GM23338 (cell line): ENCODE measurements at regions not wholly inside any gene's neighbourhood (a gene's known extent, or its start where the extent isn't known, plus 50 kb on each side); places are given as distances from the start of the nearest gene placed in this dataset.

Source experiments
- ATAC-seq: fragments of 200-7000 bp; cut with Tn5 transposase; 3 replicates; pipeline ENCODE4 v1.9.1; 2020
- DNase-seq: peaks from one replicate; pipeline ENCODE4 v3.0.0-alpha.2; 2015; ENCODE audit warnings: low spot score
- H2AFZ ChIP-seq: fragments of 200-600 bp; sonication (generic); 2 replicates; pipeline ENCODE4 v1.8.0; 2016; ENCODE audit warnings: antibody characterized with exemption, mild to moderate bottlenecking, moderate library complexity
- H3F3A ChIP-seq: fragments of 200-600 bp; sonication (generic); replicated peaks from 2 replicates; pipeline ENCODE4 v1.8.0; 2017; ENCODE audit warnings: antibody characterized with exemption, mixed run types, low read depth
- H3K27ac ChIP-seq: fragments of 200-600 bp; sonication (generic); 2 replicates; pipeline ENCODE4 v1.6.1; 2016; ENCODE audit warnings: low read depth
- H3K27me3 ChIP-seq: fragments of 200-600 bp; sonication (generic); 2 replicates; pipeline ENCODE4 v1.8.0; 2016; ENCODE audit warnings: mild to moderate bottlenecking, mixed run types, moderate library complexity; ENCODE audit not compliant: insufficient read depth
- H3K36me3 ChIP-seq: fragments of 200-600 bp; sonication (generic); 2 replicates; pipeline ENCODE4 v1.8.0; 2016; ENCODE audit warnings: mild to moderate bottlenecking; ENCODE audit not compliant: insufficient read depth
- H3K4me1 ChIP-seq: fragments of 200-600 bp; sonication (generic); 2 replicates; pipeline ENCODE4 v1.8.0; 2016; ENCODE audit warnings: mild to moderate bottlenecking, moderate library complexity; ENCODE audit not compliant: insufficient read depth
- H3K4me2 ChIP-seq: fragments of 200-600 bp; sonication (generic); 2 replicates; pipeline ENCODE4 v1.7.1; 2017; ENCODE audit warnings: mixed run types
- H3K4me3 ChIP-seq: fragments of 200-600 bp; sonication (generic); 2 replicates; pipeline ENCODE4 v1.6.1; 2016; ENCODE audit warnings: mixed run types
- H3K79me2 ChIP-seq: fragments of 200-600 bp; sonication (generic); replicated peaks from 2 replicates; pipeline ENCODE4 v1.8.0; 2017; ENCODE audit warnings: mild to moderate bottlenecking; ENCODE audit not compliant: insufficient read depth
- H3K9me2 ChIP-seq: fragments of 200-600 bp; sonication (generic); 2 replicates; pipeline ENCODE4 v1.8.0; 2017; ENCODE audit not compliant: insufficient read depth
- H4K20me1 ChIP-seq: fragments of 200-600 bp; sonication (generic); replicated peaks from 2 replicates; pipeline ENCODE4 v1.8.0; 2017; ENCODE audit warnings: mild to moderate bottlenecking; ENCODE audit not compliant: insufficient read depth
- H3K27ac Mint-ChIP-seq: 2 replicates; pipeline ENCODE4 v1.8.0; 2020; ENCODE audit warnings: inconsistent platforms, mild to moderate bottlenecking, moderate library complexity, mixed read lengths
- H3K27me3 Mint-ChIP-seq: 3 replicates; pipeline ENCODE4 v1.8.0; 2022; ENCODE audit warnings: low read depth, mild to moderate bottlenecking, moderate library complexity, mixed read lengths, inconsistent platforms; ENCODE audit not compliant: insufficient read depth, poor library complexity
- H3K36me3 Mint-ChIP-seq: 3 replicates; pipeline ENCODE4 v1.8.0; 2021; ENCODE audit warnings: low read depth, mild to moderate bottlenecking, inconsistent platforms, moderate library complexity, mixed read lengths
- H3K4me1 Mint-ChIP-seq: 3 replicates; pipeline ENCODE4 v1.8.0; 2020; ENCODE audit warnings: mild to moderate bottlenecking, inconsistent platforms, mixed read lengths
- H3K4me3 Mint-ChIP-seq: 3 replicates; pipeline ENCODE4 v1.8.0; 2021; ENCODE audit warnings: moderate library complexity, mild to moderate bottlenecking, inconsistent platforms, mixed read lengths
- H3K9me3 Mint-ChIP-seq: 3 replicates; pipeline ENCODE4 v1.8.0; 2020; ENCODE audit warnings: moderate library complexity, mild to moderate bottlenecking, inconsistent platforms, mixed read lengths
- CREB1 ChIP-seq: fragments of 250-450 bp; sonication (Bioruptor Pico); IDR thresholded peaks from 2 replicates; pipeline ENCODE4 v1.5.0; 2020; ENCODE audit warnings: low read depth, mild to moderate bottlenecking, moderate library complexity
- CTCF ChIP-seq, 2 experiments: fragments of 200-600 bp in 1 of 2; sonication (generic) in 1 of 2; conservative IDR thresholded peaks; 2 replicates each; pipeline versions ENCODE4 v1.5.1 to v1.6.1; 2016 to 2017; ENCODE audit warnings: antibody characterized with exemption in 2 of 2, low read depth in 2 of 2, mild to moderate bottlenecking in 2 of 2, moderate library complexity in 1 of 2
- ETS1 ChIP-seq: IDR thresholded peaks from 2 replicates; pipeline ENCODE4 v1.6.1; 2016; ENCODE audit warnings: antibody characterized with exemption
- EZH2 ChIP-seq: fragments of 200-600 bp; sonication (generic); IDR thresholded peaks from one replicate; pipeline ENCODE4 v1.8.0; 2017; ENCODE audit warnings: antibody characterized with exemption, mild to moderate bottlenecking, low read depth; ENCODE audit not compliant: unreplicated experiment
- EZH2phosphoT487 ChIP-seq: fragments of 200-600 bp; sonication (generic); IDR thresholded peaks from one replicate; pipeline ENCODE4 v1.8.1; 2018; ENCODE audit warnings: antibody characterized with exemption; ENCODE audit not compliant: unreplicated experiment
- JUNB ChIP-seq: IDR thresholded peaks from one replicate; pipeline ENCODE4 v1.6.1; 2016; ENCODE audit warnings: antibody characterized with exemption; ENCODE audit not compliant: unreplicated experiment
- NANOG ChIP-seq: IDR thresholded peaks from 2 replicates; pipeline ENCODE4 v1.6.1; 2016; ENCODE audit warnings: antibody characterized with exemption, borderline replicate concordance
- POLR2AphosphoS5 ChIP-seq: IDR thresholded peaks from 2 replicates; pipeline ENCODE4 v1.6.1; 2016; ENCODE audit warnings: antibody characterized with exemption, low read depth
- REST ChIP-seq: IDR thresholded peaks from one replicate; pipeline ENCODE4 v1.6.1; 2018; ENCODE audit warnings: antibody characterized with exemption; ENCODE audit not compliant: unreplicated experiment
- STAT1 ChIP-seq: IDR thresholded peaks from one replicate; pipeline ENCODE4 v1.6.1; 2016; ENCODE audit warnings: antibody characterized with exemption; ENCODE audit not compliant: unreplicated experiment
- ZNF114 ChIP-seq: fragments of 250-450 bp; sonication (Bioruptor Pico); IDR thresholded peaks from 2 replicates; pipeline ENCODE4 v1.5.0; 2020; ENCODE audit warnings: mild to moderate bottlenecking, moderate library complexity
- ZNF331 ChIP-seq: fragments of 250-450 bp; sonication (Bioruptor Pico); IDR thresholded peaks from 2 replicates; pipeline ENCODE4 v1.5.0; 2020; ENCODE audit warnings: low read depth, mild to moderate bottlenecking, moderate library complexity
- ZNF462 ChIP-seq: fragments of 250-450 bp; sonication (Bioruptor Pico); IDR thresholded peaks from 2 replicates; pipeline ENCODE4 v1.5.0; 2020; ENCODE audit warnings: mild to moderate bottlenecking, moderate library complexity

- no peak overlapping the region for H3K4me3 Mint-ChIP-seq
- H3K79me2 ChIP-seq: no peaks in the 10 kb centered on the region
- H2AFZ ChIP-seq: no peak overlapping the region
- H3K4me1 ChIP-seq: no peaks in the 10 kb centered on the region
- H3K27ac Mint-ChIP-seq: no peak overlapping the region
- no peaks in the 10 kb centered on the region for H4K20me1 ChIP-seq
- ATAC-seq (no peak), DNase-seq (no peak)
- peaks cover 13% of the 10 kb centered on the region for H3K9me2 ChIP-seq
- no peak for TF ChIP-seq POLR2AphosphoS5
- TF ChIP-seq ZNF114: no peak
- TF ChIP-seq STAT1: no peak
- no peak for TF ChIP-seq EZH2phosphoT487
- no peak for TF ChIP-seq NANOG
- no peak for TF ChIP-seq ZNF331
- TF ChIP-seq REST: no peak
- no peak for TF ChIP-seq ETS1
- no peak for TF ChIP-seq JUNB
- TF ChIP-seq EZH2: no peak
- TF ChIP-seq CTCF (conservative IDR thresholded peaks at IDR 0.05; ENCODE audit: low read depth in 2 of 2): no peak
- no peak for TF ChIP-seq ZNF462 (CRISPR knock-in tag)
- TF ChIP-seq CREB1 (CRISPR knock-in tag): no peak
- no peaks in the 10 kb centered on the region for H3F3A ChIP-seq
- peaks cover 4% of the 10 kb centered on the region for H3K4me1 Mint-ChIP-seq
- H3K27me3 Mint-ChIP-seq: peaks cover 2% of the 10 kb centered on the region
- H3K27ac ChIP-seq: no peak overlapping the region
- no peak overlapping the region for H3K4me3 ChIP-seq
- peaks cover 4% of the 10 kb centered on the region; the same call in 1 of the 3 replicates for H3K9me3 Mint-ChIP-seq
- no peaks in the 10 kb centered on the region for H3K27me3 ChIP-seq
- no peaks in the 10 kb centered on the region for H3K36me3 ChIP-seq
- H3K36me3 Mint-ChIP-seq: no peaks in the 10 kb centered on the region; the same call in 2 of the 3 replicates
- no peak overlapping the region for H3K4me2 ChIP-seq
Observed at GRCh38 chr15:36330598-36330997, 248.8 kb upstream of the CDIN1 start.
